ENCODE measurements at regions not wholly inside any gene's neighbourhood (a gene's known extent, or its start where the extent isn't known, plus 50 kb on each side); places are given as distances from the start of the nearest gene placed in this dataset.

GRCh38 chr1:87902830-87903229 lies 574.1 kb downstream of the LMO4 start:
- no peak for DNase-seq (ENCODE audit: low spot score in 2 of 2)
- intact Hi-C loops (cut with DNase I): no loop called here
- H3K27me3 ChIP-seq: no peaks in the 10 kb centered on the region
- TF ChIP-seq CTCF (IDR thresholded peaks at IDR 0.05): no peak
- H3K4me3 ChIP-seq: no peak overlapping the region
- H3K36me3 ChIP-seq: no peaks in the 10 kb centered on the region
- no peak overlapping the region for H3K27ac ChIP-seq
- H3K4me1 ChIP-seq: no peaks in the 10 kb centered on the region
- no peaks in the 10 kb centered on the region for H3K9me3 ChIP-seq

GRCh38 chr1:87903242-87903641 lies 574.6 kb downstream of the LMO4 start:
- Histone ChIP-seq H3K9me3 (no peaks in the 10 kb centered on the region), H3K4me1 (no peaks in the 10 kb centered on the region), H3K4me3 (no peak overlapping the region), H3K27me3 (no peaks in the 10 kb centered on the region), H3K36me3 (no peaks in the 10 kb centered on the region), H3K27ac (no peak overlapping the region)
- TF ChIP-seq CTCF (IDR thresholded peaks at IDR 0.05): no peak
- DNase-seq (ENCODE audit: low spot score in 2 of 2): no peak
- intact Hi-C loops (cut with DNase I): no loop called here

- no peaks in the 10 kb centered on the region for H3K9me3 ChIP-seq
- DNase-seq (ENCODE audit: low spot score in 2 of 2): no peak
- TF ChIP-seq CTCF (IDR thresholded peaks at IDR 0.05): no peak
- intact Hi-C loops (cut with DNase I): no loop called here
- no peaks in the 10 kb centered on the region for H3K36me3 ChIP-seq
- H3K27ac ChIP-seq: no peak overlapping the region
- H3K27me3 ChIP-seq: no peaks in the 10 kb centered on the region
- no peaks in the 10 kb centered on the region for H3K4me1 ChIP-seq
- H3K4me3 ChIP-seq: no peak overlapping the region
Measured at GRCh38 chr1:87904651-87905050, 576.0 kb downstream of the LMO4 start.

- H3K4me1 ChIP-seq: no peaks in the 10 kb centered on the region
- no peak for TF ChIP-seq CTCF (IDR thresholded peaks at IDR 0.05)
- H3K27me3 ChIP-seq: no peaks in the 10 kb centered on the region
- H3K27ac ChIP-seq: no peak overlapping the region
- no peaks in the 10 kb centered on the region for H3K36me3 ChIP-seq
- no peak overlapping the region for H3K4me3 ChIP-seq
- H3K9me3 ChIP-seq: no peaks in the 10 kb centered on the region
- intact Hi-C loops (cut with DNase I): no loop called here
- no peak for DNase-seq (ENCODE audit: low spot score in 2 of 2)
Measured at GRCh38 chr1:87905651-87906050, 577.0 kb downstream of the LMO4 start.

- H3K9me3 ChIP-seq: no peaks in the 10 kb centered on the region
- no peak overlapping the region for H3K27ac ChIP-seq
- intact Hi-C loops (cut with DNase I): no loop called here
- no peak for TF ChIP-seq CTCF (IDR thresholded peaks at IDR 0.05)
- H3K4me3 ChIP-seq: no peak overlapping the region
- no peaks in the 10 kb centered on the region for H3K27me3 ChIP-seq
- H3K4me1 ChIP-seq: no peaks in the 10 kb centered on the region
- H3K36me3 ChIP-seq: no peaks in the 10 kb centered on the region
- no peak for DNase-seq (ENCODE audit: low spot score in 2 of 2)
Measured at GRCh38 chr1:87906078-87906477, 577.4 kb downstream of the LMO4 start.

- Histone ChIP-seq H3K9me3 (peaks cover 0 to 4% of the 10 kb centered on the region in 2 donors), H3K27me3 (no peaks in the 10 kb centered on the region), H3K4me1 (peaks cover 0 to 11% of the 10 kb centered on the region in 2 donors), H3K36me3 (no peaks in the 10 kb centered on the region), H3K27ac (no peak overlapping the region), H3K4me3 (no peak overlapping the region)
- intact Hi-C loops (cut with DNase I): no loop called here
- TF ChIP-seq CTCF (IDR thresholded peaks at IDR 0.05): no peak
- DNase-seq (ENCODE audit: low spot score in 2 of 2): no peak
Measured at GRCh38 chr1:87913361-87913760, 584.7 kb downstream of the LMO4 start.

Measured in ascending aorta (tissue), 2 donors.